Lower leg skin (tissue), 3 donors: ENCODE measurements at regions not wholly inside any gene's neighbourhood (a gene's known extent, or its start where the extent isn't known, plus 50 kb on each side); places are given as distances from the start of the nearest gene placed in this dataset.

Experiments
- POLR2A ChIP-seq, 2 donors: fragments of 450-650 bp; IDR thresholded peaks; one replicate each; pipeline ENCODE4 v1.6.1; 2016 to 2017; ENCODE audit warnings: antibody characterized with exemption in 2 of 2, mild to moderate bottlenecking in 1 of 2, moderate library complexity in 1 of 2
- TF ChIP-seq, protein P1 (sequence below), 3 donors: fragments of 450-650 bp; IDR thresholded peaks; one replicate each; pipeline ENCODE4 v1.5.1; 2016; ENCODE audit warnings: antibody characterized with exemption in 3 of 3, mild to moderate bottlenecking in 3 of 3, moderate library complexity in 2 of 3

DNA sequence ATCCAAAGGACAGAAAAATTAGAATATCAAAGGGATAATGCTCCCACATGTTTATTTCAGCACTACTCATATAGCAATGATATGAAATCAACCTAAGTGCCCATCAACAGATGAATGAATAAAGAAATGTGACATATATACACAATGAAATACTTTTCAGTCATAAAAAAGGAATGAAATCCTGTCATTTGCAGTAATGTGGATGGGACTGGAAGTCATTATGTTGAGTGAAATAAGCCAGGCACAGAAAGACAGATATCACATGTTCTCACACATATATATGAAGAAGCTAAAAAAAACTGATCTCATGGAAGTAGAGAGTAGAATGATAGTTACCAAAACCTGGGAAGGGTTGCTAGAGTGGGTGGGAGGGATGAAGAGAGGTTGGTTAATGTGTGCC is 135.7 kb downstream of the IBTK start:
- TF ChIP-seq, protein P1, sequence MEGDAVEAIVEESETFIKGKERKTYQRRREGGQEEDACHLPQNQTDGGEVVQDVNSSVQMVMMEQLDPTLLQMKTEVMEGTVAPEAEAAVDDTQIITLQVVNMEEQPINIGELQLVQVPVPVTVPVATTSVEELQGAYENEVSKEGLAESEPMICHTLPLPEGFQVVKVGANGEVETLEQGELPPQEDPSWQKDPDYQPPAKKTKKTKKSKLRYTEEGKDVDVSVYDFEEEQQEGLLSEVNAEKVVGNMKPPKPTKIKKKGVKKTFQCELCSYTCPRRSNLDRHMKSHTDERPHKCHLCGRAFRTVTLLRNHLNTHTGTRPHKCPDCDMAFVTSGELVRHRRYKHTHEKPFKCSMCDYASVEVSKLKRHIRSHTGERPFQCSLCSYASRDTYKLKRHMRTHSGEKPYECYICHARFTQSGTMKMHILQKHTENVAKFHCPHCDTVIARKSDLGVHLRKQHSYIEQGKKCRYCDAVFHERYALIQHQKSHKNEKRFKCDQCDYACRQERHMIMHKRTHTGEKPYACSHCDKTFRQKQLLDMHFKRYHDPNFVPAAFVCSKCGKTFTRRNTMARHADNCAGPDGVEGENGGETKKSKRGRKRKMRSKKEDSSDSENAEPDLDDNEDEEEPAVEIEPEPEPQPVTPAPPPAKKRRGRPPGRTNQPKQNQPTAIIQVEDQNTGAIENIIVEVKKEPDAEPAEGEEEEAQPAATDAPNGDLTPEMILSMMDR (IDR thresholded peaks at IDR 0.05): no peak
- no peak for TF ChIP-seq POLR2A (IDR thresholded peaks at IDR 0.05)
